NCI-H1105 (cell line): ENCODE measurements at regions not wholly inside any gene's neighbourhood (a gene's known extent, or its start where the extent isn't known, plus 50 kb on each side); places are given as distances from the start of the nearest gene placed in this dataset.
A peak's percentile ranks its signal among the peaks of the same experiment; 100 is the strongest.

Source experiments
- DNase-seq: peaks from one replicate; lab custom pipeline; 2025; lab: John Stamatoyannopoulos, UW

GRCh38 chr2:134080386-134081089 is 173.3 kb upstream of the MGAT5 start:
- DNase-seq: no peak

GRCh38 chr2:134081238-134081938 is 172.5 kb upstream of the MGAT5 start:
- DNase-seq: no peak

GRCh38 chr2:134083548-134083947 is 170.3 kb upstream of the MGAT5 start:
- DNase-seq: no peak

- DNase-seq: no peak
Observed at GRCh38 chr2:134086594-134087219, 167.2 kb upstream of the MGAT5 start.

- DNase-seq: no peak
Observed at GRCh38 chr2:134087371-134087921, 166.4 kb upstream of the MGAT5 start.

GRCh38 chr2:134089454-134089853 is 164.4 kb upstream of the MGAT5 start:
- no peak for DNase-seq

- no peak for DNase-seq
Observed at GRCh38 chr2:134097740-134098139, 156.1 kb upstream of the MGAT5 start.

GRCh38 chr2:134098321-134098720 is 155.6 kb upstream of the MGAT5 start:
- no peak for DNase-seq

GRCh38 chr2:134099273-134099672 is 154.6 kb upstream of the MGAT5 start:
- no peak for DNase-seq

- no peak for DNase-seq
Observed at GRCh38 chr2:134103196-134103595, 150.7 kb upstream of the MGAT5 start.

- DNase-seq: no peak
Observed at GRCh38 chr2:134104754-134105153, 149.1 kb upstream of the MGAT5 start.

- DNase-seq: no peak
Observed at GRCh38 chr2:134107402-134107801, 146.5 kb upstream of the MGAT5 start.

- no peak for DNase-seq
Observed at GRCh38 chr2:134108113-134108512, 145.8 kb upstream of the MGAT5 start.

- no peak for DNase-seq
Observed at GRCh38 chr2:134109246-134109645, 144.6 kb upstream of the MGAT5 start.

GRCh38 chr2:134109725-134110124 is 144.1 kb upstream of the MGAT5 start:
- no peak for DNase-seq

GRCh38 chr2:134110532-134110931 is 143.3 kb upstream of the MGAT5 start:
- no peak for DNase-seq

GRCh38 chr2:134117676-134118075 is 136.2 kb upstream of the MGAT5 start:
- no peak for DNase-seq

GRCh38 chr2:134118279-134119116 is 135.4 kb upstream of the MGAT5 start:
- DNase-seq: peak; percentile 81

- no peak for DNase-seq
Observed at GRCh38 chr2:134119117-134119712, 134.7 kb upstream of the MGAT5 start.

- DNase-seq: peak; percentile 82
Observed at GRCh38 chr2:134119713-134120405, 134.0 kb upstream of the MGAT5 start.

- no peak for DNase-seq
Observed at GRCh38 chr2:134120406-134120732, 133.5 kb upstream of the MGAT5 start.
